ENCODE measurements at regions not wholly inside any gene's neighbourhood (a gene's known extent, or its start where the extent isn't known, plus 50 kb on each side); places are given as distances from the start of the nearest gene placed in this dataset.

DNA sequence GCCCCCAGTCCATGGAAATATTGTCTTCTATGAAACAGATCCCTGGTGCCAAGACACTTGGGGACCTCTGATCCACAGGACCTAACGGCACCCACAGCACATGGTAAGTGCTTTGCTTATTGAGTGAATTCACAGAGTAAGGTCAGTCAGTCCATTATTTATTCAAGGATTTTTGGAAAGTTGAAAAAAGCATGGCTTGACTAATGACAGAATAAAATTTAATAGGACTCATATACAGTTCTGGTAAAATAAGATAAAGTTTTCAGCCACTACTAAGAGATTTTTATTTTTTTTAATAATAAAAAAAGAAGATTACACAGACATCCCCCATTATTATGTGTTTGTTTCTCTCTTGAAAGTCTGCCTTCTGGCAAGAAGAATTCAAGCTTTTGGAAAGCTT lies 490.6 kb upstream of the HS3ST1 start:
- no peak for TF ChIP-seq POLR2A (IDR thresholded peaks at IDR 0.05)
- no peak for TF ChIP-seq POLR2AphosphoS5 (IDR thresholded peaks at IDR 0.05)
- TF ChIP-seq, protein P1, sequence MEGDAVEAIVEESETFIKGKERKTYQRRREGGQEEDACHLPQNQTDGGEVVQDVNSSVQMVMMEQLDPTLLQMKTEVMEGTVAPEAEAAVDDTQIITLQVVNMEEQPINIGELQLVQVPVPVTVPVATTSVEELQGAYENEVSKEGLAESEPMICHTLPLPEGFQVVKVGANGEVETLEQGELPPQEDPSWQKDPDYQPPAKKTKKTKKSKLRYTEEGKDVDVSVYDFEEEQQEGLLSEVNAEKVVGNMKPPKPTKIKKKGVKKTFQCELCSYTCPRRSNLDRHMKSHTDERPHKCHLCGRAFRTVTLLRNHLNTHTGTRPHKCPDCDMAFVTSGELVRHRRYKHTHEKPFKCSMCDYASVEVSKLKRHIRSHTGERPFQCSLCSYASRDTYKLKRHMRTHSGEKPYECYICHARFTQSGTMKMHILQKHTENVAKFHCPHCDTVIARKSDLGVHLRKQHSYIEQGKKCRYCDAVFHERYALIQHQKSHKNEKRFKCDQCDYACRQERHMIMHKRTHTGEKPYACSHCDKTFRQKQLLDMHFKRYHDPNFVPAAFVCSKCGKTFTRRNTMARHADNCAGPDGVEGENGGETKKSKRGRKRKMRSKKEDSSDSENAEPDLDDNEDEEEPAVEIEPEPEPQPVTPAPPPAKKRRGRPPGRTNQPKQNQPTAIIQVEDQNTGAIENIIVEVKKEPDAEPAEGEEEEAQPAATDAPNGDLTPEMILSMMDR (IDR thresholded peaks at IDR 0.05), result no peak

Measured in transverse colon (tissue), 4 donors.